Naive thymus-derived CD4-positive, alpha-beta T cell (primary cell): ENCODE measurements at regions not wholly inside any gene's neighbourhood (a gene's known extent, or its start where the extent isn't known, plus 50 kb on each side); places are given as distances from the start of the nearest gene placed in this dataset.
"Not testable (repeated sequence)": the region's sequence is repeated elsewhere in the genome, so short reads cannot be mapped to it uniquely, and the experiment has no call there.

ENCODE experiments used
- ATAC-seq: fragments of 150-1000 bp; cut with Tn5 transposase; 2 replicates; pipeline ENCODE4 v1.10.0; 2021; ENCODE audit warnings: mild to moderate bottlenecking, moderate library complexity
- CTCF ChIA-PET: fragments of 350-600 bp; sonication (Branson Sonifier 250); formaldehyde crosslinking; loops from one replicate; lab custom pipeline; 2021; ENCODE audit warnings: antibody characterized with exemption; lab: Charles Lee
- POLR2A ChIA-PET: fragments of 350-600 bp; sonication (Branson Sonifier 250); formaldehyde crosslinking; loops from one replicate; lab custom pipeline; 2021; ENCODE audit warnings: antibody characterized with exemption, inconsistent platforms; lab: Charles Lee
- DNase-seq, 9 donors: peaks; one replicate each; pipeline versions ENCODE4 v3.0.0 to v3.0.0-alpha.2; 2020 to 2022; ENCODE audit warnings: mixed read lengths in 1 of 9
- H3K27ac ChIP-seq: one replicate; pipeline ENCODE4 v1.7.0; 2013; ENCODE audit warnings: mild to moderate bottlenecking, low read depth, low read length, moderate library complexity
- H3K27me3 ChIP-seq, 2 donors: one replicate each; pipeline ENCODE4 v1.7.0; 2013; ENCODE audit warnings: low read length in 2 of 2, mild to moderate bottlenecking in 2 of 2, moderate library complexity in 2 of 2; ENCODE audit not compliant: control insufficient read depth in 2 of 2, insufficient read depth in 2 of 2
- H3K36me3 ChIP-seq, 3 experiments: 1 replicate in 2 of 3; 2 replicates in 1 of 3; pipeline ENCODE4 v1.7.0; 2013; ENCODE audit warnings: low read length in 3 of 3, mild to moderate bottlenecking in 3 of 3, moderate library complexity in 1 of 3; ENCODE audit not compliant: insufficient read depth in 3 of 3, control insufficient read depth in 2 of 3
- H3K4me1 ChIP-seq, 2 donors: one replicate each; pipeline ENCODE4 v1.7.0; 2013; ENCODE audit warnings: low read length in 2 of 2, mild to moderate bottlenecking in 2 of 2, moderate library complexity in 1 of 2; ENCODE audit not compliant: control insufficient read depth in 2 of 2, insufficient read depth in 2 of 2
- H3K4me3 ChIP-seq: 2 replicates; pipeline ENCODE4 v1.7.0; 2013; ENCODE audit warnings: mild to moderate bottlenecking, low read length
- H3K9me3 ChIP-seq, 3 experiments: 1 replicate in 2 of 3; 2 replicates in 1 of 3; pipeline ENCODE4 v1.7.0; 2013; ENCODE audit warnings: low read length in 3 of 3; ENCODE audit not compliant: control insufficient read depth in 2 of 3
- H3K27ac Mint-ChIP-seq, 9 donors: one replicate each; pipeline ENCODE4 v1.8.0; 2020 to 2022; ENCODE audit warnings: mixed read lengths in 9 of 9, mild to moderate bottlenecking in 8 of 9, moderate library complexity in 5 of 9, inconsistent platforms in 2 of 9
- H3K27me3 Mint-ChIP-seq, 5 donors: one replicate each; pipeline ENCODE4 v1.8.0; 2021 to 2022; ENCODE audit warnings: mixed read lengths in 5 of 5, mild to moderate bottlenecking in 1 of 5
- H3K36me3 Mint-ChIP-seq, 5 donors: one replicate each; pipeline ENCODE4 v1.8.0; 2020 to 2022; ENCODE audit warnings: mixed read lengths in 5 of 5, mild to moderate bottlenecking in 3 of 5, inconsistent platforms in 1 of 5
- H3K4me1 Mint-ChIP-seq, 7 donors: one replicate each; pipeline ENCODE4 v1.8.0; 2020 to 2022; ENCODE audit warnings: mixed read lengths in 7 of 7, mild to moderate bottlenecking in 3 of 7, inconsistent platforms in 1 of 7
- H3K4me3 Mint-ChIP-seq, 10 donors: one replicate each; pipeline ENCODE4 v1.8.0; 2020 to 2022; ENCODE audit warnings: mild to moderate bottlenecking in 10 of 10, mixed read lengths in 10 of 10, moderate library complexity in 6 of 10, inconsistent platforms in 2 of 10
- H3K9me3 Mint-ChIP-seq, 11 donors: one replicate each; pipeline ENCODE4 v1.8.0; 2020 to 2022; ENCODE audit warnings: mixed read lengths in 11 of 11, mild to moderate bottlenecking in 4 of 11, inconsistent platforms in 1 of 11, moderate library complexity in 1 of 11
- intact Hi-C, 2 donors: fragments of 100-400 bp; cut with micrococcal nuclease; formaldehyde crosslinking; loops; one replicate each; pipeline ENCODE4 v1.15.1; 2023

DNA sequence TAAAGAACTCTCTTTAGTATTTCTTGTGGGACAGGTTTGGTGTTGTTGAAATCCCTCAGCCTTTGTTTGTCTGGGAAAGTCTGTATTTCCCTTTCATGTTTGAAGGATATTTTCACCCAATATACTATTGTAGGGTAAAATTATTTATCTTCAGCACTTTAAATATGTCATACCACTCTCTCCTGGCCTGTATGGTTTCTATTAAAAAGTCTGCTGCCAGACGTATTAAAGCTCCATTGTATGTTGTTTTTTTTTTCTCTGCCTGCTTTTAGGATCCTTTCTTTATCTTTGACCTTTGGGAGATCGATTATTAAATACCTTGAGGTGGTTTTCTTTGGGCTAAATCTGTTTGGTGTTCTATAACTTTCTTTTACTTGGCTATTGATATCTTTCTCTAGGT, 119.0 kb upstream of the TBC1D5 start:
- Histone ChIP-seq H3K4me1 (no peaks in the 10 kb centered on the region), H3K9me3 (no peaks in the 10 kb centered on the region), H3K36me3 (no peaks in the 10 kb centered on the region), H3K27me3 (no peaks in the 10 kb centered on the region), H3K27ac (no peak overlapping the region), H3K4me3 (no peak overlapping the region)
- Mint-ChIP-seq H3K36me3 (peaks cover 0 to 5% (median 0%) of the 10 kb centered on the region in 5 donors), H3K4me3 (no peak overlapping the region), H3K4me1 (peaks cover 0 to 4% (median 0%) of the 10 kb centered on the region in 7 donors), H3K27ac (no peak overlapping the region), H3K9me3 (peaks cover 0 to 9% (median 3%) of the 10 kb centered on the region in 11 donors), H3K27me3 (peaks cover 0 to 19% (median 6%) of the 10 kb centered on the region in 5 donors)
- DNase-seq (no peak), ATAC-seq (no peak)
- POLR2A ChIA-PET: no interaction called here
- CTCF ChIA-PET: no interaction called here
- intact Hi-C loops: no loop called here

DNA sequence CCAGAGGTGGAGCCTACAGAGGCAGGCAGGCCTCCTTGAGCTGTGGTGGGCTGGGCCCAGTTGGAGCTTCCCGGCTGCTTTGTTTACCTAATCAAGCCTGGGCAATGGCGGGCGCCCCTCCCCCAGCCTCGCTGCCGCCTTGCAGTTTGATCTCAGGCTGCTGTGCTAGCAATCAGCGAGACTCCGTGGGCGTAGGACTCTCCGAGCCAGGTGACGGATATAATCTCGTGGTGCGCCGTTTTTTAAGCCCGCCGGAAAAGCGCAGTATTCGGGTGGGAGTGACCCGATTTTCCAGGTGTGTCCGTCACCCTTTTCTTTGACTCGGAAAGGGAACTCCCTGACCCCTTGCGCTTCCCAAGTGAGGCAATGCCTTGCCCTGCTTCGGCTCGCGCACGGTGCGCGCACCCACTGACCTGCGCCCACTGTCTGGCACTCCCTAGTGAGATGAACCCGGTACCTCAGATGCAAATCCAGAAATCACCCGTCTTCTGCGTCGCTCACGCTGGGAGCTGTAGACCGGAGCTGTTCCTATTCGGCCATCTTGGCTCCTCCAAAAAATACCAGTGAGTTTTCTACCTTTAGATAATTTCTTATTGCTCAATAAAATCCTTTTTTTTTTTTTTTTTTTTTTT, 118.5 kb upstream of the TBC1D5 start:
- H3K27ac Mint-ChIP-seq, H3K27ac ChIP-seq, H3K36me3 ChIP-seq, H3K27me3 ChIP-seq, intact Hi-C loops, CTCF ChIA-PET, H3K4me1 ChIP-seq, H3K4me1 Mint-ChIP-seq, H3K9me3 ChIP-seq, ATAC-seq, H3K4me3 ChIP-seq, H3K4me3 Mint-ChIP-seq, POLR2A ChIA-PET, DNase-seq, H3K36me3 Mint-ChIP-seq: not testable (repeated sequence)
- Mint-ChIP-seq H3K27me3 (peaks cover 0 to 19% (median 11%) of the 10 kb centered on the region in 5 donors), H3K9me3 (peaks cover 0 to 10% (median 3%) of the 10 kb centered on the region in 11 donors)

DNA sequence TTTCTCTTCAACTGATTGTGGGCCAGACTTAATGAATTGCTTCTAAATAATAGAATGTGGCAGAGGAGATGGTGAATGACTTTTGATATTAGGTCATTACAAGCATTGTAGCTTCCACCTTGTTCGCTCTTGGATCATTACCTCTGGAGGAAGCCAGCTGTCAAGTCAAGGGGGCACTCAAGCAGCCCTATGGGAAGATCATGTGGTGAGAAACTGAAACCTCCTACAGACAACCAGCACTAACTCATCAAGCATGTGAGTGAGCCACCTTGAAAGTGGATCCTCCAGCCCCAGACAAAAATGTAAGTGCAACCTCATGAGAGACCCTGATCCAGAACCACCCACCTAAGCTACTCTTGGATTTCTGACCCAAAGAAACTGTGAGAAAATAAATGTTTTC, 109.8 kb upstream of the TBC1D5 start:
- Histone ChIP-seq H3K36me3 (no peaks in the 10 kb centered on the region), H3K27ac (no peak overlapping the region), H3K4me3 (no peak overlapping the region), H3K9me3 (no peaks in the 10 kb centered on the region), H3K27me3 (no peaks in the 10 kb centered on the region), H3K4me1 (no peaks in the 10 kb centered on the region)
- no peak overlapping the region for H3K4me3 Mint-ChIP-seq
- no peak overlapping the region for H3K27ac Mint-ChIP-seq
- no peak for ATAC-seq
- peaks cover 0 to 4% (median 0%) of the 10 kb centered on the region in 11 donors for H3K9me3 Mint-ChIP-seq
- ChIA-PET CTCF (interaction anchor here (0.6 to 1.5 kb wide), 2 partner anchors 9 to 54 kb away, joined by 4 to 5 read pairs; no protein-coding TSS in a partner anchor), POLR2A (no interaction called here)
- H3K4me1 Mint-ChIP-seq: no peaks in the 10 kb centered on the region
- H3K27me3 Mint-ChIP-seq: peaks cover 0 to 26% (median 0%) of the 10 kb centered on the region in 5 donors
- H3K36me3 Mint-ChIP-seq: no peaks in the 10 kb centered on the region
- intact Hi-C loops: no loop called here
- no peak for DNase-seq

DNA sequence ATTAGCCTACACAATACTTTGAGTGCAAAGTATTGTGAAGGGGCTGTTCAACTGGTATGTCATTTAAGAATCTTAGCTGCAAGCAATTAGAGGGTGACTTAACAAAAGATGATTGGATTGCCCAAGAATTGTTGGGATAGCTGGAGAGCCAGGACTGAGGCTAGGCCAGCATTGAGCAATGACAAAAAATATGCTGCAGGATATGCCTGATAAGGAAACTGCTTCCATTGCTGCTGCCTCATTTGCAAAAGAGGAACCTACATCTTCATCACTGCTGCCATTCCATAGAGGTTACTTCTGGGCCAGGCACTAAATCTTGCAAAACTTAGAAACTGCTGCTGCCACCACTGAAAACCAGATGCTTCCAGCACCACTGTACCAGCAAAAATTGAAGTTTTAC, 108.0 kb upstream of the TBC1D5 start:
- no peaks in the 10 kb centered on the region for H3K4me1 Mint-ChIP-seq
- POLR2A ChIA-PET: no interaction called here
- intact Hi-C loops: no loop called here
- no peaks in the 10 kb centered on the region for H3K4me1 ChIP-seq
- H3K27me3 ChIP-seq: no peaks in the 10 kb centered on the region
- H3K4me3 ChIP-seq: no peak overlapping the region
- no peaks in the 10 kb centered on the region for H3K36me3 Mint-ChIP-seq
- DNase-seq: no peak
- no peak overlapping the region for H3K27ac ChIP-seq
- no peak overlapping the region for H3K27ac Mint-ChIP-seq
- CTCF ChIA-PET: no interaction called here
- no peak overlapping the region for H3K4me3 Mint-ChIP-seq
- no peaks in the 10 kb centered on the region for H3K9me3 Mint-ChIP-seq
- H3K27me3 Mint-ChIP-seq: peaks cover 0 to 15% (median 0%) of the 10 kb centered on the region in 5 donors
- no peaks in the 10 kb centered on the region for H3K9me3 ChIP-seq
- no peak for ATAC-seq
- H3K36me3 ChIP-seq: no peaks in the 10 kb centered on the region

DNA sequence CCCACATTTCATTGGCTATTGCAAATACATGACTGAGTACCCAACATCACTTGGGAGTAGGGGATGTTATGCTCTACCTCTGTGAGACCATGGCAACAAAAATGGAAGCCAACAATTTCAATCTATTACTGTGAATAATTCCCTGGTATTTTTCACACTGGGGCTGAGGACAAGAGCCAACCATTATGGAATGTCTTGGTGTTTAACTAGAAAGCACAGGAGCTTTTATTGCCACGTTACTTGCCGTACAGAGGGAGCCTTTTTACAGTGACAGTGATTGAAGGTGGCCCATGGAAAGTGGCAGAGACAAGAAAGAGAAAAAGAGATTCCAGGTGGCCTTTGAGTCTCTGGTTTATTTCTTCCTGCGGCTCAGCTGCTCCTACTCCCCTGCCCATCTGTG, 105.7 kb upstream of the TBC1D5 start:
- ChIA-PET POLR2A (no interaction called here), CTCF (interaction anchor here (1.0 kb wide), 1 partner anchor 203 kb away, joined by 3 read pairs; no protein-coding TSS in a partner anchor)
- Mint-ChIP-seq H3K4me3 (no peak overlapping the region), H3K9me3 (no peaks in the 10 kb centered on the region), H3K27ac (no peak overlapping the region), H3K36me3 (no peaks in the 10 kb centered on the region), H3K27me3 (peaks cover 0 to 7% (median 0%) of the 10 kb centered on the region in 5 donors), H3K4me1 (no peaks in the 10 kb centered on the region)
- H3K27me3 ChIP-seq: no peaks in the 10 kb centered on the region
- no peak overlapping the region for H3K27ac ChIP-seq
- no peaks in the 10 kb centered on the region for H3K9me3 ChIP-seq
- no peaks in the 10 kb centered on the region for H3K4me1 ChIP-seq
- DNase-seq (no peak), ATAC-seq (no peak)
- no peak overlapping the region for H3K4me3 ChIP-seq
- intact Hi-C loops: no loop called here
- H3K36me3 ChIP-seq: no peaks in the 10 kb centered on the region

DNA sequence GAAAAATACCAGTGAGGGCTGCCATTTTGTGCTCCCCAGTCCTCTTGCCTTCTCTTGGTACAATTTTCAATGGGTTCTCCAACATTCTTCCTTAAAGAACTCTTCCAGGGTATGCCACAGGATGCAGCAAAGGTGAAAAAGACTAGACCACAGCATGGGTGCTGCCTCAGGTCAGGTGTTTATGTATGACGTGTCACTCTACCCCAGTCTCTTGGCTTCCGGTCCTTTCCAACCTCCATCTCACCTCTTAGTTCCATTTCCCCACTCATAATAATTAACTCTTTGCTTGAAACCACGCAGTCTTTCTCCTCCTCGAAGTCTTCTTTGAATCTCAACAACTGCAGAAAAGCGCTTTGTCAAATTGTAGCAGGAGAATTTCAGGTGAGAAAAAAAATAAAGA, 104.7 kb upstream of the TBC1D5 start:
- Histone ChIP-seq H3K36me3 (no peaks in the 10 kb centered on the region), H3K27ac (no peak overlapping the region), H3K9me3 (no peaks in the 10 kb centered on the region), H3K4me1 (no peaks in the 10 kb centered on the region), H3K27me3 (no peaks in the 10 kb centered on the region), H3K4me3 (no peak overlapping the region)
- H3K36me3 Mint-ChIP-seq: no peaks in the 10 kb centered on the region
- no peaks in the 10 kb centered on the region for H3K9me3 Mint-ChIP-seq
- no peak overlapping the region for H3K27ac Mint-ChIP-seq
- no peak for DNase-seq
- intact Hi-C loops: no loop called here
- H3K27me3 Mint-ChIP-seq: peaks cover 0 to 7% (median 0%) of the 10 kb centered on the region in 5 donors
- ATAC-seq: no peak
- CTCF ChIA-PET: interaction anchor here (0.7 kb wide), 1 partner anchor 183 kb away, joined by 3 read pairs; no protein-coding TSS in a partner anchor
- POLR2A ChIA-PET: no interaction called here
- no peak overlapping the region for H3K4me3 Mint-ChIP-seq
- H3K4me1 Mint-ChIP-seq: no peaks in the 10 kb centered on the region

DNA sequence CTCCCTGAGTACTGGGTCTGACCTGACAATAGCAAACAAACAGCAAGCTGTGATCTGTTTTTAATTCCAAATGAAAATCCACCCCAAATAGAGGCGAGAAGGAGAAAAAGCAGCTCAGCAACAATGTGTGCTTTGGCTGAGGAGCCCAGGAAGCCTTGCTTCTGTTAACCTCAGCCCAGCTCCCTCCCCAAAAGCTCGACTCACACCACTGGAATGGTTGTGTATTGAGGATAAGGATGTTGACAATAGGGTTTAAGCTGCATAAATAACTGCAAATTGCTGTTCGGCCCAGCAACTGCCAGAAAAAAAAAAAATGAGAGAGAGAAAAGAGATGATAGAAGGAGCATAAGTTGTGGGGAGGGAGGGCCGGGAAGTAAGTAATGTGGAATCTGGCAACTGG, 104.0 kb upstream of the TBC1D5 start:
- DNase-seq: no peak
- H3K4me3 ChIP-seq: no peak overlapping the region
- Mint-ChIP-seq H3K9me3 (no peaks in the 10 kb centered on the region), H3K4me1 (no peaks in the 10 kb centered on the region), H3K27me3 (peaks cover 0 to 7% (median 0%) of the 10 kb centered on the region in 5 donors), H3K4me3 (no peak overlapping the region), H3K27ac (no peak overlapping the region), H3K36me3 (no peaks in the 10 kb centered on the region)
- no peaks in the 10 kb centered on the region for H3K36me3 ChIP-seq
- CTCF ChIA-PET: interaction anchor here (0.7 kb wide), 1 partner anchor 183 kb away, joined by 3 read pairs; no protein-coding TSS in a partner anchor
- no peak for ATAC-seq
- no peaks in the 10 kb centered on the region for H3K9me3 ChIP-seq
- H3K4me1 ChIP-seq: no peaks in the 10 kb centered on the region
- H3K27me3 ChIP-seq: no peaks in the 10 kb centered on the region
- no peak overlapping the region for H3K27ac ChIP-seq
- POLR2A ChIA-PET: interaction anchor here (0.5 kb wide), 1 partner anchor 544 kb away, joined by 3 read pairs; no protein-coding TSS in a partner anchor
- intact Hi-C loops: no loop called here
